ENCODE measurements at regions not wholly inside any gene's neighbourhood (a gene's known extent, or its start where the extent isn't known, plus 50 kb on each side); places are given as distances from the start of the nearest gene placed in this dataset.
"Not testable (repeated sequence)": the region's sequence is repeated elsewhere in the genome, so short reads cannot be mapped to it uniquely, and the experiment has no call there.

DNA sequence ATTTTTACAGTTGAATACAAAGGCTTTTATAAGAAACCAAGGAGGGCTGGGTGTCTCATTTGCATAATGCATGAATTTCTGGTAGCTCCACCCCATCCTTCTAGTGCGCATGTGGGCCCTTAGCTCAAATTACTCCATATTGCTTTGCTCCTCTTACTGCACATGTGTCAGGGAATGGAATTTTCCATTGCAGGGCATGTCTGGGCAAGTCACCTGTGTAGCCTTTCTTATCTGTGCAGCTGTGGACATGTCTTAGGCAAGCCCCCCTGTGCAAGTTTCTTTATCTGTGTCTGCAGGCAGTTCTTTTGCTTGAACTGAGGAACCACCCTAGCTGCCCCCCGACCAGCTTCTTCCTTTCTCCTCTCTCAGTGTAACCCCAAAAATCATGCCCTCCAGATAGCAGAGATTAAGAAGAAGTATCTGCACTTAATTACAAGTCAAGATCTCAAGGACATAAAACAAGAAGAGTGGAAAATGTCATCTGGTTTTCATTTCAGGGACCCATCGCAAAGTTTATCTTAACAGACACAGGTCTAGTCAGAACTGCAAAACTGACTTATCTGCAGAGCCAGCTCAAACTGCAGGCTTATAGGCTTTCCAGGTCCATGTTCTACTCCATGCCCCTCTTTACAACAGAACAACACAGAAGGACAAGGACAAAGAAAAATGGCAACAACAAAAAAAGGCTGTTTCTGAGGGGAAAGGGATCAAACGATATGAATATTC, 137.9 kb upstream of the HS3ST4 start:
- ChIA-PET CTCF (no interaction called here), POLR2A (no interaction called here)
- Histone ChIP-seq H3K9me3 (ENCODE audit: control insufficient read depth, insufficient read depth, low read length) (peaks cover 20% of the 10 kb centered on the region), H3K27me3 (ENCODE audit: control insufficient read depth, insufficient read depth, low read length) (no peaks in the 10 kb centered on the region), H3K27ac (ENCODE audit: low read depth, low read length) (no peak overlapping the region), H3K4me3 (ENCODE audit: low read depth, low read length) (no peak overlapping the region)
- TF ChIP-seq CTCF (IDR thresholded peaks at IDR 0.05; ENCODE audit: low read depth, low read length), result no peak
- no peak for DNase-seq (ENCODE audit: low read depth, low spot score)

DNA sequence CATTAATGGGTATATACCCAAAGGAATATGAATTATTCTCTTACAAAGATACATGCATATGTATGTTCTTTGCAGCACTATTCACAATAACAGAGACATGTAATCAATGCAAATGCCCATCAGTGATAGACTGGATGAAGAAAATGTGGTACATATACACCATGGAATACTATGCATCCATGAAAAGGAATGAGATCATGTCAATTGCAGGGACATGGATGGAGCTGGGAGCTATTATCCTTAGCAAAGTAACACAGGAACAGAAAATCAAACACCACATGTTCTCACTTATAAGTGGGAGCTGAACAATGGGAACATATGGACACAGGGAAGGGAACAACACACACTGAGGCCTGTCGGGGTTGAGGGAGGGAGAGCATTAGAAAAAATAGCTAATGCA, 141.1 kb upstream of the HS3ST4 start:
- Histone ChIP-seq H3K27me3 (ENCODE audit: control insufficient read depth, insufficient read depth, low read length) (no peaks in the 10 kb centered on the region), H3K27ac (ENCODE audit: low read depth, low read length) (no peak overlapping the region), H3K9me3 (ENCODE audit: control insufficient read depth, insufficient read depth, low read length) (peaks cover 20% of the 10 kb centered on the region), H3K4me3 (ENCODE audit: low read depth, low read length) (no peak overlapping the region)
- POLR2A ChIA-PET, result no interaction called here
- no peak for DNase-seq (ENCODE audit: low read depth, low spot score)
- TF ChIP-seq CTCF (IDR thresholded peaks at IDR 0.05; ENCODE audit: low read depth, low read length), result no peak
- CTCF ChIA-PET, result no interaction called here

- no peak for DNase-seq (ENCODE audit: low read depth, low spot score)
- H3K9me3 ChIP-seq (ENCODE audit: control insufficient read depth, insufficient read depth, low read length), result peaks cover 20% of the 10 kb centered on the region
- H3K27me3 ChIP-seq (ENCODE audit: control insufficient read depth, insufficient read depth, low read length), result no peaks in the 10 kb centered on the region
- TF ChIP-seq CTCF (IDR thresholded peaks at IDR 0.05; ENCODE audit: low read depth, low read length), result no peak
- H3K27ac ChIP-seq (ENCODE audit: low read depth, low read length), result no peak overlapping the region
- ChIA-PET POLR2A (no interaction called here), CTCF (no interaction called here)
- no peak overlapping the region for H3K4me3 ChIP-seq (ENCODE audit: low read depth, low read length)
These were observed 145.0 kb upstream of the HS3ST4 start for GRCh38 chr16:25546791-25547190.

- H3K9me3 ChIP-seq (ENCODE audit: control insufficient read depth, insufficient read depth, low read length), result peaks cover 21% of the 10 kb centered on the region
- no peak overlapping the region for H3K27ac ChIP-seq (ENCODE audit: low read depth, low read length)
- ChIA-PET POLR2A (no interaction called here), CTCF (no interaction called here)
- H3K4me3 ChIP-seq (ENCODE audit: low read depth, low read length), result no peak overlapping the region
- H3K27me3 ChIP-seq (ENCODE audit: control insufficient read depth, insufficient read depth, low read length), result no peaks in the 10 kb centered on the region
- DNase-seq (ENCODE audit: low read depth, low spot score), result no peak
- no peak for TF ChIP-seq CTCF (IDR thresholded peaks at IDR 0.05; ENCODE audit: low read depth, low read length)
These were observed 147.5 kb upstream of the HS3ST4 start for GRCh38 chr16:25544294-25544693.

DNA sequence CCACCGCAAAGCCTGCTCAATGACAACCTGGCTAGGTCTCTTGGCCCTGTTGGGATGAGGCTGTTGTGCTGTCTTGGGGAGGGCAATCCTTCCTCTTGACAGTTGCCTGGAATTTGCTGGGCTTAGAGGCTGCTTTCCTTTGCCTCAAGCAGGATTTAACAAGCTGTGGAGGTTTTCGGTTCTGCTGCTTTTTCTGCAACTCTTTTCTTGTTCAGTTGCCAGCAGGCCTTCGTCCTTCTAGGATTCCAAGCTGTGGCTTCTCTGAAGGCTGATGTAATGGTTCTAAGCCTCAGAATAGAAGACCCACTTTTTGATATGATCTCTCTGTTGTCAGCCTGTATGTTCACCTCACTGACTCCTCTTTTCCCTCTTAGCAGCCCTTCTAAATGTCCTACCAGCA, 149.5 kb upstream of the HS3ST4 start:
- ChIA-PET CTCF (no interaction called here), POLR2A (no interaction called here)
- TF ChIP-seq CTCF (IDR thresholded peaks at IDR 0.05; ENCODE audit: low read depth, low read length), result no peak
- no peaks in the 10 kb centered on the region for H3K27me3 ChIP-seq (ENCODE audit: control insufficient read depth, insufficient read depth, low read length)
- H3K9me3 ChIP-seq (ENCODE audit: control insufficient read depth, insufficient read depth, low read length), result peaks cover 23% of the 10 kb centered on the region
- H3K4me3 ChIP-seq (ENCODE audit: low read depth, low read length), result no peak overlapping the region
- DNase-seq (ENCODE audit: low read depth, low spot score), result no peak
- H3K27ac ChIP-seq (ENCODE audit: low read depth, low read length), result no peak overlapping the region

- H3K4me3 ChIP-seq (ENCODE audit: low read depth, low read length); H3K27ac ChIP-seq (ENCODE audit: low read depth, low read length); CTCF ChIA-PET; POLR2A ChIA-PET; H3K27me3 ChIP-seq (ENCODE audit: control insufficient read depth, insufficient read depth, low read length); DNase-seq (ENCODE audit: low read depth, low spot score): not testable (repeated sequence)
- H3K9me3 ChIP-seq (ENCODE audit: control insufficient read depth, insufficient read depth, low read length), result peaks cover 18% of the 10 kb centered on the region
These were observed 152.0 kb upstream of the HS3ST4 start for GRCh38 chr16:25539767-25540166.

All from AG04450 (cell line).